ENCODE measurements at regions not wholly inside any gene's neighbourhood (a gene's known extent, or its start where the extent isn't known, plus 50 kb on each side); places are given as distances from the start of the nearest gene placed in this dataset.

DNA sequence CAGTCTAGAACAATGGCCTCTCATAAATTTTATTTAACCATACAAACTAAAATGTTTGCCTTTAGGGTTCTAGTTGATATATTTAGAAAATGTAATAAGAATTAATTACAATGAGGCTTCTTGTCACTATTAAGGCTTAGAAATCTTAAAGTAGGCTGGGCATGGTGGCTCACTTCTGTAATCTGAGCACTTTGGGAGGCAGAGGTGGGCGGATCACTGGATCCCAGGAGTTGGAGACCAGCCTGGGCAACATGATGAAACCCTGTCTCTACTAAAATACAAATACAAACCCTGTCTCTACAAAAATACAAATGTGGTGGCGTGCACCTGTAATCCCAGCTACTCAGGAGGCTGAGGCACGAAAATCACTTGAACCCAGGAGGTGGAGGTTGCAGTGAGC, 99.0 kb upstream of the ADGRF1 start:
- H3K4me1 ChIP-seq (ENCODE audit: insufficient read depth, low read length): peaks cover 29% of the 10 kb centered on the region
- ChIA-PET POLR2A (no interaction called here), CTCF (ENCODE audit: low intra/inter-chr PET ratio, low total read pairs) (no interaction called here)
- DNase-seq (ENCODE audit: low spot score) (no peak), FAIRE-seq (no peak), ATAC-seq (no peak)
- in situ Hi-C loops (cut with HindIII; ENCODE audit: extremely low pct_ligation_motif_present, low pct_unique_long_range_greater_than_20kb) (no loop called here), intact Hi-C loops (cut with micrococcal nuclease; ENCODE audit: unreplicated experiment) (no loop called here)
- H3K79me2 ChIP-seq (ENCODE audit: insufficient read depth, low read length): no peaks in the 10 kb centered on the region
- H3K9me3 ChIP-seq (ENCODE audit: low read length): no peaks in the 10 kb centered on the region
- 97% methylated on average over 3 of the region's 3 CpGs for WGBS (ENCODE audit: low lambda C conversion rate)
- H2AFZ ChIP-seq (ENCODE audit: low read length): no peak overlapping the region
- H3K27me3 ChIP-seq (ENCODE audit: control insufficient read depth in 1 of 2, insufficient read depth in 2 of 2, low read length in 2 of 2): no peaks in the 10 kb centered on the region
- TF ChIP-seq KLF12 (CRISPR knock-in tag; IDR thresholded peaks at IDR 0.05; ENCODE audit: borderline replicate concordance) (no peak), CBX5 (CRISPR knock-in tag; IDR thresholded peaks at IDR 0.05; ENCODE audit: borderline replicate concordance) (no peak), FOXM1 (CRISPR knock-in tag; IDR thresholded peaks at IDR 0.05) (no peak), NFATC3 (CRISPR knock-in tag; IDR thresholded peaks at IDR 0.05) (no peak), AKAP8 (CRISPR knock-in tag; IDR thresholded peaks at IDR 0.05) (no peak), ZNF451 (CRISPR knock-in tag; IDR thresholded peaks at IDR 0.05) (no peak), ATF7 (IDR thresholded peaks at IDR 0.05) (no peak), ATF7 (CRISPR knock-in tag; IDR thresholded peaks at IDR 0.05) (no peak), SALL2 (CRISPR knock-in tag; IDR thresholded peaks at IDR 0.05) (no peak), GATAD1 (CRISPR knock-in tag; IDR thresholded peaks at IDR 0.05) (no peak), ZNF737 (CRISPR knock-in tag; IDR thresholded peaks at IDR 0.05; ENCODE audit: borderline replicate concordance) (no peak), ZBTB7A (CRISPR knock-in tag; IDR thresholded peaks at IDR 0.05) (no peak), ZNF776 (CRISPR knock-in tag; IDR thresholded peaks at IDR 0.05) (no peak), ZNF549 (CRISPR knock-in tag; IDR thresholded peaks at IDR 0.05) (no peak), HOXA5 (CRISPR knock-in tag; IDR thresholded peaks at IDR 0.05) (no peak), SETDB1 (CRISPR knock-in tag; IDR thresholded peaks at IDR 0.05; ENCODE audit: borderline replicate concordance) (no peak), ZFX (CRISPR knock-in tag; IDR thresholded peaks at IDR 0.05; ENCODE audit: low read depth) (no peak)
- TF ChIP-seq, protein P1, sequence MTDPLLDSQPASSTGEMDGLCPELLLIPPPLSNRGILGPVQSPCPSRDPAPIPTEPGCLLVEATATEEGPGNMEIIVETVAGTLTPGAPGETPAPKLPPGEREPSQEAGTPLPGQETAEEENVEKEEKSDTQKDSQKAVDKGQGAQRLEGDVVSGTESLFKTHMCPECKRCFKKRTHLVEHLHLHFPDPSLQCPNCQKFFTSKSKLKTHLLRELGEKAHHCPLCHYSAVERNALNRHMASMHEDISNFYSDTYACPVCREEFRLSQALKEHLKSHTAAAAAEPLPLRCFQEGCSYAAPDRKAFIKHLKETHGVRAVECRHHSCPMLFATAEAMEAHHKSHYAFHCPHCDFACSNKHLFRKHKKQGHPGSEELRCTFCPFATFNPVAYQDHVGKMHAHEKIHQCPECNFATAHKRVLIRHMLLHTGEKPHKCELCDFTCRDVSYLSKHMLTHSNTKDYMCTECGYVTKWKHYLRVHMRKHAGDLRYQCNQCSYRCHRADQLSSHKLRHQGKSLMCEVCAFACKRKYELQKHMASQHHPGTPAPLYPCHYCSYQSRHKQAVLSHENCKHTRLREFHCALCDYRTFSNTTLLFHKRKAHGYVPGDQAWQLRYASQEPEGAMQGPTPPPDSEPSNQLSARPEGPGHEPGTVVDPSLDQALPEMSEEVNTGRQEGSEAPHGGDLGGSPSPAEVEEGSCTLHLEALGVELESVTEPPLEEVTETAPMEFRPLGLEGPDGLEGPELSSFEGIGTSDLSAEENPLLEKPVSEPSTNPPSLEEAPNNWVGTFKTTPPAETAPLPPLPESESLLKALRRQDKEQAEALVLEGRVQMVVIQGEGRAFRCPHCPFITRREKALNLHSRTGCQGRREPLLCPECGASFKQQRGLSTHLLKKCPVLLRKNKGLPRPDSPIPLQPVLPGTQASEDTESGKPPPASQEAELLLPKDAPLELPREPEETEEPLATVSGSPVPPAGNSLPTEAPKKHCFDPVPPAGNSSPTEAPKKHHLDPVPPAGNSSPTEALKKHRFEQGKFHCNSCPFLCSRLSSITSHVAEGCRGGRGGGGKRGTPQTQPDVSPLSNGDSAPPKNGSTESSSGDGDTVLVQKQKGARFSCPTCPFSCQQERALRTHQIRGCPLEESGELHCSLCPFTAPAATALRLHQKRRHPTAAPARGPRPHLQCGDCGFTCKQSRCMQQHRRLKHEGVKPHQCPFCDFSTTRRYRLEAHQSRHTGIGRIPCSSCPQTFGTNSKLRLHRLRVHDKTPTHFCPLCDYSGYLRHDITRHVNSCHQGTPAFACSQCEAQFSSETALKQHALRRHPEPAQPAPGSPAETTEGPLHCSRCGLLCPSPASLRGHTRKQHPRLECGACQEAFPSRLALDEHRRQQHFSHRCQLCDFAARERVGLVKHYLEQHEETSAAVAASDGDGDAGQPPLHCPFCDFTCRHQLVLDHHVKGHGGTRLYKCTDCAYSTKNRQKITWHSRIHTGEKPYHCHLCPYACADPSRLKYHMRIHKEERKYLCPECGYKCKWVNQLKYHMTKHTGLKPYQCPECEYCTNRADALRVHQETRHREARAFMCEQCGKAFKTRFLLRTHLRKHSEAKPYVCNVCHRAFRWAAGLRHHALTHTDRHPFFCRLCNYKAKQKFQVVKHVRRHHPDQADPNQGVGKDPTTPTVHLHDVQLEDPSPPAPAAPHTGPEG (CRISPR knock-in tag; IDR thresholded peaks at IDR 0.05): no peak
- TF ChIP-seq, protein P2, sequence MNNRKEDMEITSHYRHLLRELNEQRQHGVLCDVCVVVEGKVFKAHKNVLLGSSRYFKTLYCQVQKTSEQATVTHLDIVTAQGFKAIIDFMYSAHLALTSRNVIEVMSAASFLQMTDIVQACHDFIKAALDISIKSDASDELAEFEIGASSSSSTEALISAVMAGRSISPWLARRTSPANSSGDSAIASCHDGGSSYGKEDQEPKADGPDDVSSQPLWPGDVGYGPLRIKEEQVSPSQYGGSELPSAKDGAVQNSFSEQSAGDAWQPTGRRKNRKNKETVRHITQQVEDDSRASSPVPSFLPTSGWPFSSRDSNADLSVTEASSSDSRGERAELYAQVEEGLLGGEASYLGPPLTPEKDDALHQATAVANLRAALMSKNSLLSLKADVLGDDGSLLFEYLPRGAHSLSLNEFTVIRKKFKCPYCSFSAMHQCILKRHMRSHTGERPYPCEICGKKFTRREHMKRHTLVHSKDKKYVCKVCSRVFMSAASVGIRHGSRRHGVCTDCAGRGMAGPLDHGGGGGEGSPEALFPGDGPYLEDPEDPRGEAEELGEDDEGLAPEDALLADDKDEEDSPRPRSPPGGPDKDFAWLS (CRISPR knock-in tag; IDR thresholded peaks at IDR 0.05; ENCODE audit: borderline replicate concordance): no peak
- TF ChIP-seq, protein P3, sequence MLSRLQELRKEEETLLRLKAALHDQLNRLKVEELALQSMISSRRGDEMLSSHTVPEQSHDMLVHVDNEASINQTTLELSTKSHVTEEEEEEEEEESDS (CRISPR knock-in tag; IDR thresholded peaks at IDR 0.05; ENCODE audit: borderline replicate concordance): no peak
- H3K27ac ChIP-seq (ENCODE audit: extremely low read length, insufficient read depth, low read length): no peak overlapping the region
- no peaks in the 10 kb centered on the region for H4K20me1 ChIP-seq (ENCODE audit: insufficient read depth, low read length)
- BruUV-seq (replicated peaks): no TSS peak
- H3K9ac ChIP-seq (ENCODE audit: insufficient read depth, low read depth, low read length): no peak overlapping the region
- H3K36me3 ChIP-seq (replicated peaks in 1 of 2; ENCODE audit: control insufficient read depth in 1 of 2, insufficient read depth in 2 of 2, low read length in 2 of 2): no peaks in the 10 kb centered on the region
- no peak overlapping the region for H3K4me2 ChIP-seq (ENCODE audit: low read depth, low read length)
- H3K4me3 ChIP-seq (replicated peaks in 1 of 3; ENCODE audit: insufficient read depth in 1 of 3, low read depth in 2 of 3, low read length in 3 of 3): no peak overlapping the region
